GM18520 (cell line): ENCODE measurements at regions not wholly inside any gene's neighbourhood (a gene's known extent, or its start where the extent isn't known, plus 50 kb on each side); places are given as distances from the start of the nearest gene placed in this dataset.
"Not testable (repeated sequence)": the region's sequence is repeated elsewhere in the genome, so short reads cannot be mapped to it uniquely, and the experiment has no call there.

Experiments
- ATAC-seq: cut with Tn5 transposase; IDR thresholded peaks from one replicate; pipeline ENCODE4 v1.9.1; 2021; ENCODE audit not compliant: unreplicated experiment

- ATAC-seq, result not testable (repeated sequence)
Measured at GRCh38 chr1:220475608-220476007, 52.3 kb upstream of the MARK1 start.

GRCh38 chr1:220475141-220475540, 52.8 kb upstream of the MARK1 start:
- ATAC-seq, result not testable (repeated sequence)

- ATAC-seq, result no peak
Measured at GRCh38 chr1:220473440-220473839, 54.5 kb upstream of the MARK1 start.

GRCh38 chr1:220462752-220463151, 65.2 kb upstream of the MARK1 start:
- no peak for ATAC-seq

DNA sequence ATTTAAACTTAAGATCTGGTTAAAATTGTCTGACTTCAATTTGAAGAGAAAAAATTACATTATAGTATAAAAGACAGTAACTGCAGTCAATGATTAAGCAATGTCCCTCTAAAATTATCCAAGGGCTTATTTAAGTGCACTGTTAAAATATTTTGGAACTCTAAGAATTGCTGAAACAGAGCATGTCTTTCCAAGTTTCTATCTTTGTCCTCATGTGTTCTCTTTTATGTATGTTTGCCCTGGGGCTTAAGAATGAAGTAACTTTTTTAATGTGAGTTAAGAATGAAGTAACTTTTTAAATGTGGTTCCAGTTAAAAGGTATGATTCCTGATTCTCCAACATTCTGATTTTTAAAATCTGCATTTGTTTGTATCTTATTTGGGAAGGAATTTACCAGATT, 69.0 kb upstream of the MARK1 start:
- no peak for ATAC-seq

DNA sequence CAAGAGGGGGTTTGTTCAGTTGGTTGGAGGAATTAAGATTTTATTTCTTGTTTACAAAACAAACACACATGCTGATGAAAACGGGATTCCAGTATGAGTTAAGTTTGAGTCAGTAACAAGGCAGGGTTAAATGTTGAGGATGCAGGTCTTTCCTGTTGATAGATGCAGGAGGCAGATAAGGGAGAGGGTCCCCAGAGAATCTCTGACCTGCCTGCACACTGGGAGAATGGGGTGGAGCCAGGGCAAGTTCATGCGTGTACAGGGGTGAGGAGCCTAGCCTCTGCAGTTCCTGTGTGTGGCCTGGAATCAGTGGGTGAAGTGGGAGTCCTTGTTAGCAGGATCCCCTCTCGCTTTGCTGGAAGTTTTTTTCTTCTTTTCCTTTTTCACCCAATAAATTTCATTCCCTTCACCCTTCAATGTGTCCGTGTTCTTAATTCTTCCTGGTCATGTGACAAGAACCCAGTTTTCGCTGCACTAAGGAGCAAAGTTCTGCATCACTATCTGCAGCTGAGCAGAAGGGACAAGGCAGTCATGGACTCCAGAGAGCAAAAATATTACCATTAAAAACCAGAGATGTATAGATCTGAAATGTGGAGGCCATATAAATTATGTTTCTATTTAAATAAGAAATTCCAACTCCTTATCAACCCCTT, 69.9 kb upstream of the MARK1 start:
- ATAC-seq, result no peak

DNA sequence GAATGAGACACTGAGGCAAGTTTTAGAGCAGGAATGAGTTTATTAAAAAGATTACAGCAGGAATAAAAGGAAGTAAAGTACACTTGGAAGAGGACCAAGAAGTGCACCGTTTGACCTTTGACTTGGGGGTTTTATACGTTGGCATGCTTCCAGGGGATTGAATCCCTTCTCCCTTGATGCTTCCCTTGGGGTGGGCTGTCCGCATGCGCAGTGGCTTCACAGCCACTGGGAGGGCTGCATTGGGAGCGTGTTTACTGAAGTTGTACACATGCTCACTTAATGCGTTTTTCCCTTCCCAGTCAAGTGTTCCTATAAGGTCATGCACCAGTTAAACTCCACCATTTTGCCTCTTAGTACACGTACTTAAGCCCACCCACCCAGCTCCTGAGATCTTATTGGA, 72.4 kb upstream of the MARK1 start:
- ATAC-seq, result no peak

GRCh38 chr1:220454155-220454777, 73.7 kb upstream of the MARK1 start:
- no peak for ATAC-seq

DNA sequence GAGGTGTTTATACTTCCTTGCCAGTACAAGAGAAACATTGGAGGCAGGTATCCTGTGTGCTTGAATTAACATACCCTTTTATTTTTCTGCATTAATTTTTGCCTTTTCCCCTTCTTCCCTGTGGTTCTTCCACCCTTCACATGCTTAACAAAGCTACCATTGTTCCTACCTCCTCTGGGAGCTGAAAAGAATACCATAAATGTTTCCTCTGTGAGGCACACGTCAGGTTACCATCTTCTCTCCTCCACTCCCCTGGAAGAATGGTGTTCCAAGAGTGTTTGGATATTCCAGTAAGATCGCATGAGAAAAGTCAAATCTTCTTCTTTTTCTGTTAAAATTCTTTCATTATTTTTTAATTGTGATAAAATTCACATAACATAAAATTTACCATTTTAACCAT, 74.6 kb upstream of the MARK1 start:
- no peak for ATAC-seq

DNA sequence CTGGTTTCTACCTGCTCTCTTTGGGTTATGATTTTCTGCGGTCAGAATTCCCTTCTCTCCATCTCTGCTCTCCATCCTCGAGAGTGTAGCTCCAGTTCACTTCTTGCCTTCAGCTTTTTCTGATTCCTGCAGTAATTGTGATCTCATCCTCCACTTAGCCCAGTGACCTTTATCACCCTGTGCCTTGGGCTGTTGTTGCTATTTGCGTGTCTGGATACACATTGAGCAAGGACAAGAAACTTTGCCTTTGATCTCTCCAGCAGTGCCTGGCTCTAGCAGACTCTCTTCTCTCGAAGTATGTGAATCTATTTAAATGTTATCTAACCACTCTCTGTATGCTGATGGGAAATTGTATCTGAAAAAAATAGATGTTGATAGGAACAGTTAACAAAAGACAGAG, 76.4 kb upstream of the MARK1 start:
- ATAC-seq, result no peak

DNA sequence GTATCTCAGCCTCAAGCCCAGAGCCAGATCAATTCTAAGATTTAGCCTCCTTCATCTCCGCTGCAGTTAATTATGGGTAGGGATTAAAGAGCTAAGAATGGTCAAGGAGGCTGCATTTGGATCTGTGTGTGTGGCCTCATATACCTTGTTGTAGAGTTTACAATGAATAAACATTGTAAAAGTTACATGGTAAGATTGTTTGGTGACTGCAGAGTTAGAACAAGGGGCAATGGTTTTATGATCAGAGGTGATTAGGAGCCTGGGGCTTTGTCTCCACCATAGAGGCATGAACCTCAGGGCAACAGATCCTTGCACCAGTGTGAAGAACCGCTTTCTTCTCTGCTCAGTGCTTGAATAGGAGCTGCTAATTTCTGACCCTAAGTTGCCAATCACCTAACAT, 77.0 kb upstream of the MARK1 start:
- no peak for ATAC-seq

GRCh38 chr1:220448217-220448616, 79.7 kb upstream of the MARK1 start:
- ATAC-seq, result no peak

GRCh38 chr1:220444586-220444985, 83.3 kb upstream of the MARK1 start:
- ATAC-seq, result not testable (repeated sequence)

DNA sequence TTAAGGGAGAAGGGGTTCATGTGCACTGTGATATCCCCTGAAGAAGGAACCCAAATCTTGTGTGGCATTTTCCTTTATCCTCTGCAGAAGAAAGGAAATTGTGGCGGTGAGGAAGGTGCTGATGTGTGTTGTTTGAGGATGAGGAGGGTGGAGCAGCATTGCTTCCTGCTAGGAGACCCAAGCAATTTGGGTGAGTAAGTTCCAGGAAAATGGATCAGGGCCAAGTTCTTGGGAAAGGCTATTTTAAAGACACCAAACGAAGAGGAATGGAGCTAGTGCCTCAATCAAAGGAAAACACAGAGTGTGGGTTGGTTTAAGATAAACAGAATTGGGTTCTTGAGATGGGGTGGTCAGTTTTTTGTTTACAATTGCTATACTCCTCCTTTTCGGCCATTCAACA, 86.7 kb upstream of the MARK1 start:
- ATAC-seq, result no peak

DNA sequence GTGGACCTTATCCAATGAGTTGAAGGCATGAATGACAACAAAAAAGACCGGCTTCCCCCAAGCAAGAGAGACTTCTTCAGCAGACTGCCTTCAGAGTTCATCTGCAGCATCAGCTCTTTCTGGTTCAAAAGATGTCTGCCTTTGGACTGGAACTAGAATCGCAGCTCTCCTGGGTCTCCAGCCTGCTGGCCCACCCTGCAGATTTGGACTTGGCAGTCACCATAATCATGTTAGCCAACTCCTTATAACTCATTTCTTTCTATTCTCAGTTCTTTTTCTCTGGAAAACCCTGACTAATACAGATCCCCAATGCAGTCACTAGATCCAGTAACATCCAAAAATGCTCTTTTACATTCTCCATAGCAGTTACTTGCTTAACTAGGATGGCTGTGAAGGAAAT, 89.2 kb upstream of the MARK1 start:
- ATAC-seq, result no peak

DNA sequence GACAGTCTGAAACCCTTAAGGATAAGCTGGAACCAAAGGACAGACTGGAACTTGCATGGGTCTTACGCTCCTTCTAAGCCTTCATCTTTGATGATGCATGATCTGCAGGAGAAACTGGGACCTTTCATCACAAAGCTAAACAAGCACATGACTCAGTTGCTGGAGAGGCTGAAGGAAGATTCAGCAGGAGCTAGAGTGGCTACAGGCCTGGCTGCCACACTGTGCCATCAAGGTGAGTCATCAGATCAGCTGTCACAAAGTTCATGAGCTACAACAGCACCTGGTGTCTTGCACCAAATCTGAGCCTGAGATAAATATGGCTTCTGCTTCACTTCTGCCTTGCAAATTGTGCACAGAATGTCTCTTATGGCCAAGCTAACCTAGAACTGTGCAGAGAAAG, 95.5 kb upstream of the MARK1 start:
- no peak for ATAC-seq

DNA sequence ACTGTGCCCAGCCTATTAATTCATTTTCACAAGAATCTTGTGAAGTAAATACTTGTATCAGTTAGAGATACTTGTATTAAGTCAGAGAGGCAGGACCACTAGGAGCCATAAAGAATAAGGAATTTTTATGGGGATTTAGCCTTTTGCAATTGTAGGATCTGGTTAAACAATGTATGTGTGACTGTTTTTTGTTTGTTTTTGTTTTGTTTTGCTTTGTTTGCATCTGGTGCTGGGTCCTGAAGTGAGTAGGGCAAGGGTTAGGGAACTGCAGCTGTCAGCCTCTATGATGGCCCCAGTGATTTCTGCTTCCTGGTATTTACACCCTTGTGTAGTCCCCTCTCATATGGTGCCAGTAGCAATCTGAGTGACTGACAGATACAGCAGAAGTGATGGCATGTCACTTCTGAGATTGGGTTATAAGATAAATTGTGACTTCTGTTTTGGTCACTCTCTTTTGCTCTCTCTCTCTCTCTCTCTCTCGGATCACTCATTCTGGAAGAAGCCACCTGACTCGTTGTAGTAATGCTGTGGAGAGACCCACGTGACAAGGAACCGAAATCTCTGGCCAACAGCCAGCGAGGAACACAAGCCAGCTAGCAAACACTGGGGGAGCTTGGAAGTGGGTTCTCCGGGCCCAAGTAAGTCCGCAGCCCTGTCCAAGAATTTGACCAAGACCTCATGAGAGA, 96.2 kb upstream of the MARK1 start:
- no peak for ATAC-seq

- ATAC-seq, result no peak
Measured at GRCh38 chr1:220430586-220430985, 97.3 kb upstream of the MARK1 start.

DNA sequence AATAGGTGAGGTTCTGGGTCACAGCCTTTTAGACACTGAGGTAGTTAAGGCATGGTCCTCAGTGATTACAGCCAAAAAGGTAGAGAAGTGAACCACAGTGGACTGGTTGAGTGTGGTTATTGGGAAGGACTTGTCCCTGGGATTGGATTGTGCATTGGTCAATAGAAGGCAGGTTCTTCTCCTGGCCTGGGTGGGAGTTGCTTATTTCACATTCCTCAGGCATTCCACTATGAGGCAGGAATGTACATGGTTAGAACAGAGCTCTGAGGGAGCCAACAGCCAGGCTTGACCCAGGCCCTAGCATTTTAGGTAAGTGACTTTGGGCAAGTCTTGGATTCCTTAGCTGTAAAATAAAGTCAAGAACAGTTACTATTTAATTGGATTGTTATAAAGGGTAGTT, 97.9 kb upstream of the MARK1 start:
- no peak for ATAC-seq

DNA sequence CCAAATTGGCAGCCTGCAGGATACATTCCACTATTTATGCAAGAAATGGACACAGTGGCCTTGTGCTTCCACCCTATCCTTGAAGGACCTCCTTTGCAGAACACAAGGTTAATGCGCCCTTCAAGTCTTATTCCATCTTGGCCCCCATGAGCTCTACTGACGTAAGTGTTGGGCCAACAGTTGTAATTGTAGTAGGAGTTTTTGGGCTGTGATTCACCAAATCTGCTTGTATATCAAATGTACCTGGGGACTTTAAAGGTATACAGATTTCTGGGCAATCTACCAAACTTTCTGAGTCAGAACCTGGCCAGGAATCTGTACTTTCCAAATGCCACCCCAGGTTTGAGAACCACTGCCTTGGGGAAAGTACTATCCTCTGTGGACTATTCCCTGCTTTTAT, 100.9 kb upstream of the MARK1 start:
- ATAC-seq, result no peak

DNA sequence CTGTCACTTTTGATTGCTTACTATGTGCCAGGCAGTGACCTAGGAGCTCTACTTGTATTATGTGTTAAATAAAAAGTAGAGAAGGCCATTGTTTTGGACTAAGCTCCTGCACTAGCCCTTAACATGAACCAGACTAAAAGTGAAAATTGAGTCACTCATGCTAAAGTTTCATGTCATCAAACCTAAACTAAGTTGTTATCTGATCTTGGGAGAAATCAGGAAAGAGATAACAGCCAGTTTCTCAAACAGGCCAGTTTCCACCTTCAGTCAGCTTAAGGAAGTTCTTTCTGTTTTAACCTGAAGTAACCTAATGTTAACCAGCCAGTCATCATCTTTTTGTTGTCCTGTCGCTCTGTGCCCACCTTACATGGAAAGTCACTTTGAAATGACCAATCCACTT, 102.1 kb upstream of the MARK1 start:
- no peak for ATAC-seq

DNA sequence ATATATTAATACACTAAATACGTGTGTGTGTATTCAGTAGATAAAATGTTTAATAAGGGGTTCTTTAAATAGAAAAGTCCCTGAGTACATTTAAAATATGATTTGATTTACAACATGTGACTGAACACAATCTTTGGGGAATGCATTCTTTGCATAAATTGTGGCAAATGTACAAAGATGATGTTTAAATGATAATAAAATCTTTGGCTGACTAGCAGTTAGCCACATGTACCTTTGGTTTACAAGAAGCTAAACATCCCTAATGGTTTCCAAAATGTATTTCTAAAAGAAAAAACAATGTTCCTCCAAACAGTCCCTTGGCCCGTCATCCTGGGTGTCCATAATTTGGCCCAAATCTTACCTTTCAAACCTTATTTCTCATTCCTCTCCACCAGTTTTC, 106.4 kb upstream of the MARK1 start:
- ATAC-seq, result no peak

DNA sequence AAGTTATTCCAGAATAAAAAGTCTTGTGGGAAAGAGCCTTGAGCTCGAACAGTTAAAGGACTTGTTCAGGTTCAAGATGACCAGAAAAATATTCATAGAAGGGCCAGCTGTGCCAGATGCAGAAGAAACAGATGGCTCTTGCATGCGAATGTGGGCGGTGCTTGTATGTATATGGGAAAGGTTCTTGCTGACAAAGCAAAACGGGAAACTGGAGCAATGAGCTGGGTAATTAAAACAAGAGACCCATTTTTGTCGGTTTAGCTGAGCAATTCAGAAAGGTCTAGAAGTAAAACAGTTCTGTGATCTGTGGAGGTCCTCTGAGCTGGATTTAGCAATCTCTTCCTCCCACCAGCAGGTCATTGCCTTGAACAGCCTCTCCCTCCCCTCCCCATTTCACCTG, 107.2 kb upstream of the MARK1 start:
- no peak for ATAC-seq
